A673 (cell line): ENCODE measurements at regions not wholly inside any gene's neighbourhood (a gene's known extent, or its start where the extent isn't known, plus 50 kb on each side); places are given as distances from the start of the nearest gene placed in this dataset.

Experiments used
- CTCF ChIP-seq: fragments of 300-800, 200-600 bp; sonication (generic); conservative IDR thresholded peaks from 2 replicates; pipeline ENCODE4 v1.5.1; 2017; ENCODE audit warnings: low read depth, mild to moderate bottlenecking, antibody characterized with exemption, low read length, moderate library complexity, mixed read lengths
- EZH2 ChIP-seq: fragments of 200-600 bp; sonication (generic); IDR thresholded peaks from 2 replicates; pipeline ENCODE4 v1.6.1; 2017; ENCODE audit warnings: borderline replicate concordance, low read depth, mild to moderate bottlenecking, mixed read lengths, antibody characterized with exemption, low read length; ENCODE audit not compliant: poor library complexity, severe bottlenecking

- TF ChIP-seq CTCF, result no peak
- TF ChIP-seq EZH2, result no peak
Observed at GRCh38 chr4:55013431-55013955, 111.9 kb downstream of the KDR start.
